HG03108 (cell line): ENCODE measurements at regions not wholly inside any gene's neighbourhood (a gene's known extent, or its start where the extent isn't known, plus 50 kb on each side); places are given as distances from the start of the nearest gene placed in this dataset.

Experiments
- ATAC-seq: cut with Tn5 transposase; IDR thresholded peaks from one replicate; pipeline ENCODE4 v1.9.1; 2021; ENCODE audit warnings: moderate library complexity; ENCODE audit not compliant: unreplicated experiment

- ATAC-seq = no peak
Observed at GRCh38 chr5:88144219-88145001, 124.2 kb downstream of the TMEM161B start.

GRCh38 chr5:88143693-88144218, 124.9 kb downstream of the TMEM161B start:
- ATAC-seq = no peak

- no peak for ATAC-seq
Observed at GRCh38 chr5:88142886-88143692, 125.6 kb downstream of the TMEM161B start.

- no peak for ATAC-seq
Observed at GRCh38 chr5:88142636-88142885, 126.1 kb downstream of the TMEM161B start.

GRCh38 chr5:88140856-88141752, 127.5 kb downstream of the TMEM161B start:
- ATAC-seq = peak; percentile 96

GRCh38 chr5:88140396-88140855, 128.2 kb downstream of the TMEM161B start:
- no peak for ATAC-seq

GRCh38 chr5:88130211-88130815, 138.3 kb downstream of the TMEM161B start:
- ATAC-seq = no peak

- ATAC-seq = no peak
Observed at GRCh38 chr5:88128813-88129212, 139.8 kb downstream of the TMEM161B start.

- no peak for ATAC-seq
Observed at GRCh38 chr5:88119535-88120125, 149.0 kb downstream of the TMEM161B start.

- no peak for ATAC-seq
Observed at GRCh38 chr5:88118179-88118578, 150.5 kb downstream of the TMEM161B start.

- no peak for ATAC-seq
Observed at GRCh38 chr5:88117546-88117945, 151.1 kb downstream of the TMEM161B start.

- ATAC-seq = no peak
Observed at GRCh38 chr5:88116396-88116795, 152.2 kb downstream of the TMEM161B start.

GRCh38 chr5:88115211-88115610, 153.4 kb downstream of the TMEM161B start:
- ATAC-seq = no peak

GRCh38 chr5:88113429-88113828, 155.2 kb downstream of the TMEM161B start:
- ATAC-seq = no peak

GRCh38 chr5:88109818-88110217, 158.8 kb downstream of the TMEM161B start:
- ATAC-seq = no peak

GRCh38 chr5:88108490-88109279, 160.0 kb downstream of the TMEM161B start:
- no peak for ATAC-seq

GRCh38 chr5:88094906-88095496, 173.6 kb downstream of the TMEM161B start:
- no peak for ATAC-seq

GRCh38 chr5:88094403-88094802, 174.2 kb downstream of the TMEM161B start:
- no peak for ATAC-seq

- no peak for ATAC-seq
Observed at GRCh38 chr5:88093765-88094164, 174.9 kb downstream of the TMEM161B start.
